ENCODE measurements at regions not wholly inside any gene's neighbourhood (a gene's known extent, or its start where the extent isn't known, plus 50 kb on each side); places are given as distances from the start of the nearest gene placed in this dataset.
A peak's percentile ranks its signal among the peaks of the same experiment; 100 is the strongest.

GRCh38 chr3:193772422-193772763 lies 179.4 kb downstream of the OPA1 start:
- no peaks in the 10 kb centered on the region for H3K79me1 ChIP-seq (ENCODE audit: low read depth, low read length)
- H2BK120ac ChIP-seq (replicated peaks; ENCODE audit: low read depth, low read length), result no peak overlapping the region
- H3K4ac ChIP-seq (replicated peaks; ENCODE audit: insufficient read length, low read depth, low read length), result no peak overlapping the region
- no peak overlapping the region for H4K8ac ChIP-seq (ENCODE audit: extremely low read depth, insufficient read depth, low read length)
- no peaks in the 10 kb centered on the region for H3K36me3 ChIP-seq (ENCODE audit: control insufficient read depth in 2 of 4, insufficient read depth in 4 of 4, low read length in 3 of 4)
- H3K14ac ChIP-seq (ENCODE audit: insufficient read length), result no peak overlapping the region
- no peak overlapping the region for H3K56ac ChIP-seq (replicated peaks; ENCODE audit: insufficient read length, low read depth, low read length)
- no peak overlapping the region for H2BK20ac ChIP-seq (ENCODE audit: low read length)
- CTCF ChIA-PET (ENCODE audit: partially characterized antibody), result interaction anchor here (1.2 kb wide), 1 partner anchor 544 kb away, joined by 3 read pairs; no protein-coding TSS in a partner anchor
- H3K79me2 ChIP-seq (ENCODE audit: control insufficient read depth in 1 of 2, insufficient read depth in 2 of 2, low read length in 2 of 2), result no peaks in the 10 kb centered on the region
- DNase-seq (ENCODE audit: low read depth in 1 of 2, low spot score in 2 of 2), result peak in 1 of 2 experiments; percentile 29
- H3K4me1 ChIP-seq (replicated peaks in 1 of 4; ENCODE audit: control insufficient read depth in 3 of 4, insufficient read depth in 4 of 4, low read length in 3 of 4), result peaks cover 17 to 30% (median 20%) of the 10 kb centered on the region in 4 experiments
- H3K9me3 ChIP-seq (ENCODE audit: insufficient read depth in 2 of 2, low read depth in 1 of 2, low read length in 1 of 2), result peaks cover 0 to 2% of the 10 kb centered on the region in 2 experiments; a peak in 1 of 4 replicates
- no peak overlapping the region for H3K23ac ChIP-seq (ENCODE audit: insufficient read length)
- H4K91ac ChIP-seq (replicated peaks; ENCODE audit: insufficient read length, low read length), result no peak overlapping the region
- no peaks in the 10 kb centered on the region for H4K20me1 ChIP-seq (replicated peaks in 1 of 2; ENCODE audit: control insufficient read depth in 1 of 2, insufficient read depth in 2 of 2, low read length in 2 of 2)
- H3K27ac ChIP-seq (ENCODE audit: low read depth, low read length), result no peak overlapping the region
- H3K9ac ChIP-seq (replicated peaks in 1 of 4; ENCODE audit: extremely low read depth in 1 of 4, low read depth in 3 of 4, low read length in 3 of 4), result no peak overlapping the region
- no peak overlapping the region for H2BK15ac ChIP-seq (ENCODE audit: low read length)
- H3K4me2 ChIP-seq (ENCODE audit: insufficient read depth in 1 of 2, low read depth in 2 of 2, low read length in 2 of 2), result no peak overlapping the region
- POLR2A ChIA-PET (ENCODE audit: partially characterized antibody), result no interaction called here
- no peaks in the 10 kb centered on the region for H3K23me2 ChIP-seq (ENCODE audit: low read depth, low read length)
- no peak overlapping the region for H2BK5ac ChIP-seq (ENCODE audit: low read depth, low read length)
- H3K27me3 ChIP-seq (replicated peaks in 1 of 4; ENCODE audit: control insufficient read depth in 3 of 4, extremely low read depth in 1 of 4, insufficient read depth in 3 of 4, low read length in 3 of 4), result peaks cover 0 to 18% (median 15%) of the 10 kb centered on the region in 4 experiments; a peak in 5 of 7 replicates
- WGBS, 2 experiments (ENCODE audit: extremely low coverage in 1 of 2, insufficient coverage in 1 of 2, insufficient read length in 1 of 2, insufficient replicate concordance in 2 of 2, low coverage in 1 of 2, low lambda C conversion rate in 2 of 2, missing lambda C conversion rate in 1 of 2), result 94% methylated on average over 9 of the region's 9 CpGs; no CpG with 5 or more reads in 1 of the 2 experiments
- FAIRE-seq, result no peak
- no peak overlapping the region for H2AFZ ChIP-seq (ENCODE audit: low read length)
- H4K5ac ChIP-seq (ENCODE audit: insufficient read length, low read depth, low read length), result no peak overlapping the region
- H2AK5ac ChIP-seq (ENCODE audit: low read depth, low read length), result no peak overlapping the region
- H3K4me3 ChIP-seq (ENCODE audit: extremely low read depth in 1 of 4, insufficient read depth in 2 of 4, low read depth in 3 of 4, low read length in 4 of 4), result no peak overlapping the region
- no peak overlapping the region for H3K18ac ChIP-seq (ENCODE audit: extremely low read depth, low read length)
- H2BK12ac ChIP-seq (ENCODE audit: low read depth, low read length), result no peak overlapping the region
- TF ChIP-seq TBP (IDR thresholded peaks at IDR 0.05; ENCODE audit: low read depth, low read length), result no peak
- TF ChIP-seq ATF2 (IDR thresholded peaks at IDR 0.05; ENCODE audit: low read length), result no peak
- TF ChIP-seq MAX (IDR thresholded peaks at IDR 0.05), result no peak
- no peak for TF ChIP-seq HDAC6 (IDR thresholded peaks at IDR 0.05; ENCODE audit: low read depth, low read length)
- TF ChIP-seq RAD21 (IDR thresholded peaks at IDR 0.05 in 1 of 2, conservative IDR thresholded peaks at IDR 0.05 in 1 of 2; ENCODE audit: low read depth in 2 of 2, low read length in 2 of 2), result no peak
- no peak for TF ChIP-seq CBX8 (IDR thresholded peaks at IDR 0.05; ENCODE audit: borderline replicate concordance, low read depth, low read length)
- TF ChIP-seq CEBPB (IDR thresholded peaks at IDR 0.05; ENCODE audit: low read depth, low read length), result no peak
- TF ChIP-seq SIX5 (IDR thresholded peaks at IDR 0.05; ENCODE audit: low read depth, low read length), result no peak
- no peak for TF ChIP-seq SP1 (IDR thresholded peaks at IDR 0.05; ENCODE audit: low read depth, low read length)
- TF ChIP-seq CTBP2 (IDR thresholded peaks at IDR 0.05; ENCODE audit: borderline replicate concordance, insufficient read depth, insufficient read length, low read length), result no peak
- TF ChIP-seq PHF8 (conservative IDR thresholded peaks at IDR 0.05; ENCODE audit: low read depth, low read length), result no peak
- no peak for TF ChIP-seq JUND (IDR thresholded peaks at IDR 0.05; ENCODE audit: low read length)
- TF ChIP-seq TCF12 (IDR thresholded peaks at IDR 0.05; ENCODE audit: low read depth, low read length), result no peak

Data from H1 (cell line).